ENCODE measurements at regions not wholly inside any gene's neighbourhood (a gene's known extent, or its start where the extent isn't known, plus 50 kb on each side); places are given as distances from the start of the nearest gene placed in this dataset.

GRCh38 chr1:81559662-81560350 lies 240.9 kb upstream of the ADGRL2 start:
- TF ChIP-seq POLR2A (IDR thresholded peaks at IDR 0.05) (no peak), CTCF (IDR thresholded peaks at IDR 0.05) (peak in 4 of 6 experiments; percentile 9 to 15 (median 9))
